Neural cell (in vitro differentiated cells): ENCODE measurements at regions not wholly inside any gene's neighbourhood (a gene's known extent, or its start where the extent isn't known, plus 50 kb on each side); places are given as distances from the start of the nearest gene placed in this dataset.

Experiments
- H2AFZ ChIP-seq: fragments of 200-600, 300-800 bp; sonication (generic), shearing (Covaris generic); 2 replicates; pipeline ENCODE4 v1.6.0; 2014; ENCODE audit warnings: low read depth, mild to moderate bottlenecking, antibody characterized with exemption, low read length, moderate library complexity
- H3F3A ChIP-seq: fragments of 200-600 bp; shearing (Covaris generic); 2 replicates; pipeline ENCODE4 v1.6.1; 2016; ENCODE audit warnings: mild to moderate bottlenecking, moderate library complexity, mixed read lengths, antibody characterized with exemption, low read length; ENCODE audit not compliant: insufficient read depth, poor library complexity, severe bottlenecking
- H3K27ac ChIP-seq: fragments of 200-600, 300-800 bp; sonication (generic), shearing (Covaris generic); 2 replicates; pipeline ENCODE4 v1.5.1; 2014; ENCODE audit warnings: mild to moderate bottlenecking, low read length, moderate library complexity
- H3K27me3 ChIP-seq: fragments of 300-800, 200-600 bp; sonication (generic), shearing (Covaris generic); 2 replicates; pipeline ENCODE4 v1.6.0; 2014; ENCODE audit warnings: mild to moderate bottlenecking, low read depth, low read length, moderate library complexity; ENCODE audit not compliant: insufficient read depth
- H3K36me3 ChIP-seq: fragments of 300-800, 200-600 bp; sonication (generic), shearing (Covaris generic); 2 replicates; pipeline ENCODE4 v1.5.1; 2014; ENCODE audit warnings: mild to moderate bottlenecking, antibody characterized with exemption, low read length, moderate library complexity; ENCODE audit not compliant: insufficient read depth
- H3K4me2 ChIP-seq: fragments of 300-800, 200-600 bp; sonication (generic), shearing (Covaris generic); 2 replicates; pipeline ENCODE4 v1.6.0; 2014; ENCODE audit warnings: mild to moderate bottlenecking, low read length
- H3K4me3 ChIP-seq: fragments of 300-800, 200-600 bp; sonication (generic), shearing (Covaris generic); 2 replicates; pipeline ENCODE4 v1.5.1; 2014; ENCODE audit warnings: mild to moderate bottlenecking, low read length, moderate library complexity
- H3K79me2 ChIP-seq: fragments of 200-600 bp; shearing (Covaris generic); replicated peaks from 2 replicates; pipeline ENCODE4 v1.6.0; 2014; ENCODE audit warnings: mild to moderate bottlenecking, low read length, moderate library complexity; ENCODE audit not compliant: insufficient read depth
- H3K9ac ChIP-seq: fragments of 300-800, 200-600 bp; sonication (generic), shearing (Covaris generic); 2 replicates; pipeline ENCODE4 v1.6.1; 2016; ENCODE audit warnings: mild to moderate bottlenecking, low read length, mixed read lengths
- H3K9me2 ChIP-seq: fragments of 200-600 bp; shearing (Covaris generic); 2 replicates; pipeline ENCODE4 v1.6.1; 2016; ENCODE audit warnings: mild to moderate bottlenecking, low read length, mixed read lengths; ENCODE audit not compliant: insufficient read depth
- H3K9me3 ChIP-seq: fragments of 200-600, 300-800 bp; sonication (generic), shearing (Covaris generic); 2 replicates; pipeline ENCODE4 v1.6.1; 2016; ENCODE audit warnings: mild to moderate bottlenecking, mixed run types, low read length, moderate library complexity, mixed read lengths
- H4K20me1 ChIP-seq: fragments of 200-600 bp; shearing (Covaris generic); 2 replicates; pipeline ENCODE4 v1.6.1; 2016; ENCODE audit warnings: mild to moderate bottlenecking, mixed run types; ENCODE audit not compliant: insufficient read depth
- EP300 ChIP-seq: fragments of 450-650 bp; conservative IDR thresholded peaks from 2 replicates; pipeline ENCODE4 v1.6.1; 2014; ENCODE audit warnings: antibody characterized with exemption, mild to moderate bottlenecking, moderate library complexity; ENCODE audit not compliant: poor library complexity, severe bottlenecking
- EZH2 ChIP-seq: fragments of 200-600, 300-800 bp; shearing (Covaris generic), sonication (generic); IDR thresholded peaks from 2 replicates; pipeline ENCODE4 v1.6.1; 2014; ENCODE audit warnings: antibody characterized with exemption, low read length, borderline replicate concordance, mild to moderate bottlenecking; ENCODE audit not compliant: insufficient read depth, poor library complexity, severe bottlenecking
- MXI1 ChIP-seq: fragments of 450-650 bp; conservative IDR thresholded peaks from 2 replicates; pipeline ENCODE4 v1.6.1; 2014; ENCODE audit warnings: antibody characterized with exemption, mild to moderate bottlenecking; ENCODE audit not compliant: poor library complexity, severe bottlenecking
- POLR2AphosphoS5 ChIP-seq: IDR thresholded peaks from 2 replicates; pipeline ENCODE4 v1.6.1; 2012
- RAD21 ChIP-seq: fragments of 450-650 bp; conservative IDR thresholded peaks from 2 replicates; pipeline ENCODE4 v1.6.1; 2014; ENCODE audit warnings: antibody characterized with exemption, mild to moderate bottlenecking, moderate library complexity
- SMC3 ChIP-seq: fragments of 450-650 bp; conservative IDR thresholded peaks from 2 replicates; pipeline ENCODE4 v1.6.1; 2014; ENCODE audit warnings: antibody characterized with exemption, mild to moderate bottlenecking, moderate library complexity; ENCODE audit not compliant: poor library complexity
- TAF1 ChIP-seq: IDR thresholded peaks from 2 replicates; pipeline ENCODE4 v1.6.1; 2012; ENCODE audit warnings: low read depth
- TF ChIP-seq, protein P1 (sequence below): IDR thresholded peaks from 2 replicates; pipeline ENCODE4 v1.6.1; 2012; ENCODE audit warnings: borderline replicate concordance
- TF ChIP-seq, protein P2 (sequence below): fragments of 450-650 bp; IDR thresholded peaks from 2 replicates; pipeline ENCODE4 v1.5.1; 2014; ENCODE audit warnings: antibody characterized with exemption, mild to moderate bottlenecking, moderate library complexity; ENCODE audit not compliant: poor library complexity, severe bottlenecking

DNA sequence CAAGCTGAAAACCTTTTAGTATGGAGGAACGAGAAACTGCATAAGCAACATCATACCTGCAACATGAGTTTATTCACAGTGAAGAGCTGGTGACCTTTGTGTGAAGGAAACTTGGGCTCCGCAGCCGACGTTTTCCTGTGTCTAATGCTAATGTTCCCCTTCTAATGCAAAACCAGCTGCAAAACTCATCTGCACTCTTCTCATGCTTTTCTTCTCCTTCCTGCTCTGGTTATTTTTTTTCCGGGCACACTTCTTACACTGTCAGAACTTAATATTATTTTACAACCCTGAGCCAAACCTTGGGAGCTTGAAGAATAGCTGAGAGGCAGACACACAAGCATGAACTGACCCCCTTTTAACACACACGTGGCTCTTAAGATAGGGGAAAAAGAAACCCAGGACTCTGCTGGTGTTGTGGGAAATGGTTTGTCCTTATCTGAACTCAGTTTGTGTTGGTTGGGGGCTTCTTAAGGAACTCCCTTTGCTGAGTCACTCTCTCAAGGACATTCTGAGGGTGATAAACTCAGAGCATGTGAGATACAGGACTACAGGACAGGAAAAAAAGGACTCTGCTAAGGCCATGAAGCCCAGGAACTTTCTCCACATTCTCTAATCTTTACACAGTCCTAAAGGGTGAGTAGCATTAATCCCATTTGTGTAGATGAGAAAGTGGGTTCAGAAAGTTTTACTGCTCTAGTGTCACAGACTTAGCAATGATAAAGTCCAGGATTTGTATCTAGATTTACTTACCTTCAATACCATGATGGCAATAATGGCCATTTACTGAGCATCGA is 439.3 kb upstream of the TRIB2 start:
- no peak overlapping the region for H3K4me2 ChIP-seq
- H3K36me3 ChIP-seq, result no peaks in the 10 kb centered on the region
- TF ChIP-seq EZH2 (no peak), RAD21 (no peak), EP300 (no peak), POLR2AphosphoS5 (no peak), TAF1 (no peak), SMC3 (no peak), MXI1 (no peak)
- TF ChIP-seq, protein P1, sequence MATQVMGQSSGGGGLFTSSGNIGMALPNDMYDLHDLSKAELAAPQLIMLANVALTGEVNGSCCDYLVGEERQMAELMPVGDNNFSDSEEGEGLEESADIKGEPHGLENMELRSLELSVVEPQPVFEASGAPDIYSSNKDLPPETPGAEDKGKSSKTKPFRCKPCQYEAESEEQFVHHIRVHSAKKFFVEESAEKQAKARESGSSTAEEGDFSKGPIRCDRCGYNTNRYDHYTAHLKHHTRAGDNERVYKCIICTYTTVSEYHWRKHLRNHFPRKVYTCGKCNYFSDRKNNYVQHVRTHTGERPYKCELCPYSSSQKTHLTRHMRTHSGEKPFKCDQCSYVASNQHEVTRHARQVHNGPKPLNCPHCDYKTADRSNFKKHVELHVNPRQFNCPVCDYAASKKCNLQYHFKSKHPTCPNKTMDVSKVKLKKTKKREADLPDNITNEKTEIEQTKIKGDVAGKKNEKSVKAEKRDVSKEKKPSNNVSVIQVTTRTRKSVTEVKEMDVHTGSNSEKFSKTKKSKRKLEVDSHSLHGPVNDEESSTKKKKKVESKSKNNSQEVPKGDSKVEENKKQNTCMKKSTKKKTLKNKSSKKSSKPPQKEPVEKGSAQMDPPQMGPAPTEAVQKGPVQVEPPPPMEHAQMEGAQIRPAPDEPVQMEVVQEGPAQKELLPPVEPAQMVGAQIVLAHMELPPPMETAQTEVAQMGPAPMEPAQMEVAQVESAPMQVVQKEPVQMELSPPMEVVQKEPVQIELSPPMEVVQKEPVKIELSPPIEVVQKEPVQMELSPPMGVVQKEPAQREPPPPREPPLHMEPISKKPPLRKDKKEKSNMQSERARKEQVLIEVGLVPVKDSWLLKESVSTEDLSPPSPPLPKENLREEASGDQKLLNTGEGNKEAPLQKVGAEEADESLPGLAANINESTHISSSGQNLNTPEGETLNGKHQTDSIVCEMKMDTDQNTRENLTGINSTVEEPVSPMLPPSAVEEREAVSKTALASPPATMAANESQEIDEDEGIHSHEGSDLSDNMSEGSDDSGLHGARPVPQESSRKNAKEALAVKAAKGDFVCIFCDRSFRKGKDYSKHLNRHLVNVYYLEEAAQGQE, result no peak
- TF ChIP-seq, protein P2, sequence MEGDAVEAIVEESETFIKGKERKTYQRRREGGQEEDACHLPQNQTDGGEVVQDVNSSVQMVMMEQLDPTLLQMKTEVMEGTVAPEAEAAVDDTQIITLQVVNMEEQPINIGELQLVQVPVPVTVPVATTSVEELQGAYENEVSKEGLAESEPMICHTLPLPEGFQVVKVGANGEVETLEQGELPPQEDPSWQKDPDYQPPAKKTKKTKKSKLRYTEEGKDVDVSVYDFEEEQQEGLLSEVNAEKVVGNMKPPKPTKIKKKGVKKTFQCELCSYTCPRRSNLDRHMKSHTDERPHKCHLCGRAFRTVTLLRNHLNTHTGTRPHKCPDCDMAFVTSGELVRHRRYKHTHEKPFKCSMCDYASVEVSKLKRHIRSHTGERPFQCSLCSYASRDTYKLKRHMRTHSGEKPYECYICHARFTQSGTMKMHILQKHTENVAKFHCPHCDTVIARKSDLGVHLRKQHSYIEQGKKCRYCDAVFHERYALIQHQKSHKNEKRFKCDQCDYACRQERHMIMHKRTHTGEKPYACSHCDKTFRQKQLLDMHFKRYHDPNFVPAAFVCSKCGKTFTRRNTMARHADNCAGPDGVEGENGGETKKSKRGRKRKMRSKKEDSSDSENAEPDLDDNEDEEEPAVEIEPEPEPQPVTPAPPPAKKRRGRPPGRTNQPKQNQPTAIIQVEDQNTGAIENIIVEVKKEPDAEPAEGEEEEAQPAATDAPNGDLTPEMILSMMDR, result no peak
- no peaks in the 10 kb centered on the region for H3K9me2 ChIP-seq
- H3K9me3 ChIP-seq, result no peaks in the 10 kb centered on the region
- H3K27me3 ChIP-seq, result no peaks in the 10 kb centered on the region
- H3K79me2 ChIP-seq, result no peaks in the 10 kb centered on the region
- H3K27ac ChIP-seq, result no peak overlapping the region
- no peak overlapping the region for H3K9ac ChIP-seq
- no peaks in the 10 kb centered on the region for H3F3A ChIP-seq
- H2AFZ ChIP-seq, result no peak overlapping the region
- H3K4me3 ChIP-seq, result no peak overlapping the region
- H4K20me1 ChIP-seq, result no peaks in the 10 kb centered on the region

DNA sequence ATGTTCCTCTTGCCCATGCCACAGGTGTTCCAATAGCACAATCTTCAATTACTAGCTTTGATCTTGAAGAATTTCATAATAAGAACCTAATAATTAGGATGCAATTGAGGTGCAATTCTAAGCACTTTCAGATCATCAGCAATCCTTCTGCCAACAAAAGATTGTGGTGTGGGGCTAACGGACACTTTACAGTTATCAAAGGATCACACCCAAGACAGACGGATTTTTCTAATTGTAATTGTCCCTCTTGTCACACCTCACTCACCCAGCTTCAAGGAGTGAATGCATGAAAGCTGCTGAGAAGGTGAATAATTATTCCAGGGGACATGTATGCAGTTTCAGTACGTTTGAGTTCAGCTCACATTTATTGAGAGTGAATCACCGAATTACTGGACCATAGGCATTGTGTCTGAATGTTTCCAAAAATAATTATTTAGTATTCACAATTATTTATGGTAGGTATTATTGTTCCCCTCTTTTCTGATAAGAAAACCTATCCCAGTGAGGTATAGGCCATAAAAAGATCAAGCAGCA is 438.5 kb upstream of the TRIB2 start:
- no peak overlapping the region for H2AFZ ChIP-seq

More for the DNA sequence above, 438.5 kb upstream of the TRIB2 start:
- no peaks in the 10 kb centered on the region for H3F3A ChIP-seq
- no peaks in the 10 kb centered on the region for H4K20me1 ChIP-seq
- no peaks in the 10 kb centered on the region for H3K36me3 ChIP-seq
- H3K79me2 ChIP-seq, result no peaks in the 10 kb centered on the region
- no peak overlapping the region for H3K27ac ChIP-seq
- H3K4me2 ChIP-seq, result no peak overlapping the region
- TF ChIP-seq MXI1 (no peak), TAF1 (no peak), SMC3 (no peak), POLR2AphosphoS5 (no peak), EP300 (no peak), EZH2 (no peak), RAD21 (no peak)
- TF ChIP-seq, protein P2, result no peak
- TF ChIP-seq, protein P1, result no peak
- no peak overlapping the region for H3K9ac ChIP-seq
- H3K4me3 ChIP-seq, result no peak overlapping the region
- H3K27me3 ChIP-seq, result no peaks in the 10 kb centered on the region
- H3K9me2 ChIP-seq, result no peaks in the 10 kb centered on the region
- H3K9me3 ChIP-seq, result no peaks in the 10 kb centered on the region
